NOMO-1 treated with DMSO at 0.1 percent for 48 hours (cell line): ENCODE measurements at regions not wholly inside any gene's neighbourhood (a gene's known extent, or its start where the extent isn't known, plus 50 kb on each side); places are given as distances from the start of the nearest gene placed in this dataset.
"Not testable (repeated sequence)": the region's sequence is repeated elsewhere in the genome, so short reads cannot be mapped to it uniquely, and the experiment has no call there.

Experiments
- DNase-seq: peaks from one replicate; lab custom pipeline; 2025; ENCODE audit not compliant: unreplicated experiment; lab: John Stamatoyannopoulos, UW

DNA sequence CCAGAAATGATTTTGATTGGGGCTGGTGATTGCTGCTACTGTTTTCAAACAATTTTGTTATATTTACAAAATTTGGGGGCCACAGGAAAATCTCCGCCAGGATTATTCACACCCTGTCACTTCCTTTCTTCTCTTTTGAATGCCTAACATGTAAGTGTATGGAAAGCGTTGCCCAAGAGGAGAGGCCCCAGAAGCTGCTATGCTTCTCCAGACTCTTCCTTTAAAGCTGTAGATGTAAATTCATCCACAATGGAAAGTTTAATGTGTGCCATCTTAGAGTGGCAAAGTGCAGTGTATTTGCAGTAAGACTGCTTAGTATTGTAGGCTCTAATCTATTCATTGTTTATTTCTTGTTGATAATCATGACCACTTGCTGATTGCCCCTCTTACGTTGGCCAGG, 136.7 kb upstream of the LRIG3 start:
- no peak for DNase-seq

DNA sequence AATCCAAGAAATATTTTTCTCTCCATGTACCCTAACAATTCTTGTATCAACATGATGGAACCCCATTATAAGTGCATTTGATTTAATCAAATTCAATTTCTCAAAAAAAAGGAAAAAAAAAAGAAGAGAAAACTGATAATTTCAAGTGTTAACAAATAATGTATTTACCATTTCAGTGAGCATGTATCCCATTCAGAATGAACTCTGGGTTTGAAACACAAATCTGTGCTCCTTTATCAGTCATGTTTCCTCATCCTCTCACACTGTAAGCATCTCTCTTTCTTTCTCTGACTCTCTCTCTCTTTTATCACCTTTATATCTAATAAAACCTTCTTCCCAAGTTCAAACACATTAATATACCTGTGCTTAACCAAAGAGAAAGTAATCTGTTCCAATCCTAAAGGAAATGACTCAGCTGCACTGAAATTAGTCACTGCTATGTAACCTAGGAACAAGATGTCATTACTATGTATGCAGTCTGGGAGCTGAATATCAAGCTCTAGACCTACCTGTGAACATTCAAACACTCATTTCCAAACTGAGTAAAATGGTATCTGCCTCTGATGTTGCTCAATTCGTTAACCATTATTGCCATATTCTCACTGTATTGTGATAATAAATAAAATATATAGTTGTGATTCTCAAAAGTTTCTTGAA, 135.0 kb upstream of the LRIG3 start:
- no peak for DNase-seq

DNA sequence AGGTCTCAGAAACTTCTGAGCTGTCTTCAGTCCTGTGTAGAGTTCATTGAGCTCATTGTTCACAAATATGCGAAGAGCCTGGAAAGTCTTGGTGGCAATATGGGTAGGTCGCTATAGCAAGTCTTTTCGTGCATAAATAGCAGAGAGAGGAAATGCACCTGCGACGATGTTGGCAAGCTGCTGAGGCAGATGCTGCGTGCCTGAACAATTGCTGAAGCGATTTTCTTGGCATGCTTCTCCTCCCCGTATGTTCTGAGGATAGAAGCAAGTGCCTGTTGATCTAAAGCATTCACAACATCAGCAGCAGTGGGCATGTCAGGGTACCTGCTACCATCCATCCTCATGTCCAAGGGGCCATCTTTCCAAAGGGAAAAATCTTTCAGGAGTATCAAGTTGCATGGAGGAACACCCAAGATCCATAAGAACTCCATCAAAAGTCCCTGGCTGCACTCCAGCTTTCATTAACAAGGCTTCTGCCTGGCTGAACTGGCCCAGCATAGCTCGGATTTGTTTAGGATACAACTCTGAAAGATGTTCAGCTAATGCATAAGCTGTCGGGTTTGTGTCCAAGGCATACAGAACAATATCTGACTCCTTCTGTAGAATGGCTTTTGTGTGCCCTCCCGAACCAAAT, 133.1 kb upstream of the LRIG3 start:
- not testable (repeated sequence) for DNase-seq

DNA sequence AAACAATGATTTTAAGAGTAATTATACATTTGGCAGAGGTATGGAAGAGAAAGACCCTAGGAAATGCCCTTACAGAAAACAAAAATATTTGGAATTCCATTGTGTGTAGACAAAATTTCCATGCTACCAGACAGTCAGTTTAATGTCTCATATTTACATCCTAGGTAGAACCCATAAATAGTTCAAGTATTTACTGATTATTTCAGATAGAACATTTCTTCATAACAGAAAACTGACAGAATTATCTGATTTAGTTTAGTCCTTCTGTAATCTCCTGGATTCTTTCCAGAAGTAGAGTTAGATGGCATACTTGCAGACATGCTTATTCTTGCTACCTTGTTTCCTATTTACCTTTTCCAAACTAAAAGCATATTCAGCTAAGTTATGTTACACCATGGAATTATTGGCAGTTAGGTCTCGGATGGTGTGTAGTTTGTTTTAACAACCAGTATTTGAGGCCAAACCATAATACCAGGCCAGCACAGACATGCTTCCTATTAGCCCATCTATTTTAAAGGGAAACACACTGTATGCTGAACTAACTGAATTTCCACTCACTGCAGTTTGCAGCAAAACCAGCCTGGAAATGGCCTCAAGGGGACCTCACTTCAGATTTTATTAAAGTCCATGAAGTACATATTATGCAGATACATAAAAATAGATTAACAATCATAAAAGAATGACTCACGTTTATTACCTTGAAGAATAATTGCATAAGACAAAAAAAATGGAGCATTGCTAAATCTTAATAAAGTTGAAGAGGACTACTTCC, 126.6 kb upstream of the LRIG3 start:
- no peak for DNase-seq

DNA sequence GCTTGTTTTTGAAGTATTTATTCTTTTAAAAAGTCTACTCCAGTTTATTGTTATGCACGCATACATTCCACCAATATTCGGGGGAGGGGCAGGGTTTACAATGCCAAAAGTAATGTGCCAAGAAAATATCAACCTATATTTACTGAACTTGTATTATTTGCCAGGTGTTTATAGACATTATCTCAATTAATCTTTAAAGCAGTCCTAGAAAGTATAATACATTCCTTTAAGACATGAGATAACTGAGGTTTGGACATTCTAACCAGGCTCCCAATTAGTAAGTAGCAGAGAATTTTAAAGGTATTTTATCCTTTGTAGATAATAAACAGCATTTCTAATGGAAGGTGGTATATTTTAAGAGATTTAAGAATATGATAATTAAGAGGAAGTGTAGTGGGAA, 124.5 kb upstream of the LRIG3 start:
- DNase-seq, result no peak

DNA sequence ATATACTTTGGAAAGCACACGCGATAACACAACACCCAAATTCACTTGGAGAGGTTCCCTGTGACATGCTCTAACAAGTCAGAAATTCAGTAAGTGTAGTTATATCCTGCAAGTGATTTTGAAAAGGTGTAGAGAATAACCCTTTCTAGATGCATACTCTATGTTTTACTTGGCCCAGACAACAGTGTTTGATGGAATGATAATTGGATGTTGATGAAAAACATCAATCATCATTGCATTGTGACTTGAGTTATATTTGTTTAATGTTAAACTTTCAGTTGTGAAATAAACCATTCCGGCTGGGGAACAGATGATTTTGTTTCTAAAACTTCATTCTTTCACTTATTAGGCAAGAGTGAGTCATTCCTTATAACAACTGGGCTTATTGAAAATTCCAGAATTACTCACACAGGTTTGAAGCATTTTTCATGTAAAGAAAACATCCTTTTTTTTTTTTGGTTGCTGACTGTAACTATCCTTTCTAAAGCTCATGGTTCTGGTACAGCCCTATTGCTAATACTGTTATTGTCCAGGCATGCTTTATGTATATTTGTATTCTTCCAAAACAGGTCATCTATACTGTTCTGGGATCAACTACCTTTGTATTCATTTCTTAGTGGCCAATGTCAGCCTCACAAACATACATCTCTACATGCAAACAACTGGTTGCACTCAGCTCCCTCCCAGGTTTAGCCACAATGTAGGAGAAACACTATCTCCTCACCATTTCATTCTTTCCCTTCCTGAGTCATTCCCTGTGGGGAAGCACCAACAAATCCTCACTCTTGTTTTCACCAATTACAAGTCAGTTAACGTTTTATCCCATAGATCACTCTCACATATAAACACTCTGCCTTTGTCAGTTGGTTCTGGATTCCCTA, 121.2 kb upstream of the LRIG3 start:
- DNase-seq, result no peak

DNA sequence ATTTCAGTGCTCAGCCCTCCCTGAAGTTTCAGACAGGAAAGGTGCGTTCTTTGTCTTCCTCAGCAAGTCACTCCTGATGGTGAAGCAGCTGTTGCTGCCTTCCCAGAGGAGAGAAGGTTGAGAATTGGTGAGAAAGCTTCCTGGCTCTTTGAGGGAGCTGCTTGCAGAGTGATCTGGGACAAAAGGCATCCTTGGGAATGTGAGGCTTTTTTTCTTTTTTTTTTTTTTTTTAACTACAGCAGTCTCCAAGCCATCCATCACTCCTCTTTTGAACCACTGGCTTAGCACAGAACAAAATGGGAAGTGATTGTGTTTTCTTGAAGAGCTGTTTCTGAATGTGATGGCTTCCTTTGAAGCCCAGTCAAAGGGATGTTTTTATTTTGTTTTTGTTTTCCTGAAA, 120.4 kb upstream of the LRIG3 start:
- DNase-seq, result no peak

DNA sequence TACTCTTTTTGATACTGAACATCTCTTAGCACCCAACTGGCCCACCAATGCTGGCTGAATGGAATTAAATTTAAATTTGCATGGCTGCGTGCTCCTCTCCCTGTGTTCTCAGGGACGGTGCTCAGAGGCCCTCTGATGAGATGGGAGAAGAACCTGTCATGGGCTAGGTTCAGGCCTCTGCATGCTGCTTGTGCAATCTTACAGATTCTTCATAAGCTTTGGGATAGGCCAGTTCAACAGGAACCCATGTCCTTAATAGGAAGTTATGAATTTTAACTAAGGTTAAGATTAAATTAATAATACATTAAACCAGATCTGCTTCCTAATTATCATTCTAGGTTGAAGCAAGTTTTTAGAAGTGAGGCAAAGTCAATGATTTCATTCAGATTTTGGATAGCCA, 119.7 kb upstream of the LRIG3 start:
- no peak for DNase-seq

DNA sequence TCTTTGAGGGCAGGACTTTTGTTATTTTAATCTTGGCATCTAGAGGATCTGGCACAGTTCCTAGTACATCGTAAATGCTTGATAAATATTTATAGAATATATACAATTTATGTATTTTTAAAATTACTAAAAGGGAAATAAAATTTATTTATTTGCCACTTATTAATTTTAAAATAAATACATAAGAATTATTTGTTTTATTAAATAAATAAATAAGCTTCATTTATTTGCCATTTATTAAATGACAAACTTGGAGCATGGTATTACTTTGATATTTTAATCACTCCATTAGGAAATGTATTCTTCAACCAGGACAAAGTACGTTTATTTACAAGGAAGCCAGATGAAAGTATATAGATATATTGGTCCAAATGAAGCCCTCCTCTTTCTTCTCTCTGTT, 118.7 kb upstream of the LRIG3 start:
- no peak for DNase-seq

DNA sequence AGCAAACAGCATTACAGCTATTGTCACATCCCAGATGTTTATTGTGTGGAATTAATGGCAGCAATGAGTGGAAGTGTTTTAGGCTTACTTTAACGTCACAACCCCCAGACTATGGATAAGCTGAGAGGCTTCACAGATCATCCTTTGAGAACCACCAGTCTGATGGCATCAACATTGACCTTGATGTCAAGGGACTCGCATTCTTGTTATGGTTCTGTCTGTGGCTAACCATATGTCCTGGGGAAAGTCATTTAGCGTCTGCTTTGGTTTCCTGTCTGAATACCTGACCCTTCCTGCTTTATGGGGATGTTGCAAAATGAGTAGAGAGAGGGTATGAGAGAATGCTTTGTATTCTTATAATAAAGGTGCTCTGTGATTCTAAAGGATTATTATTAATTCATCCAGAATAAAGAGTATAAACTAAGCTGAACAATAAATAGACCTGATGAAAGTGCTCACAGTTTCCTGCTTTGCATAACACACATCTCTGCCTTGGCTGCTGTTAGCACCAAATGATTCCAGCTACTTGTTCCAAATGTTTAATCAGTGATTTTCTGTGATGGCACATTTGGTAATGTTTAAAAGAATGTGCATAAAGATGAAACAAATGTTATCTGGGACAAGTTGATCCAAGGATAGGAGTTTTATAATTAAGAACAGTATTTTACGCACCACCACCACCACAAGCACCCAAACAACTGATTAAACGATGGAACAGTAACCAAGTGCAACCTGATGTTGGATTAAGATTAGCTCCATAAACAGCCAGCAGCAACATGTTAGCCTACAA, 116.9 kb upstream of the LRIG3 start:
- DNase-seq, result no peak

DNA sequence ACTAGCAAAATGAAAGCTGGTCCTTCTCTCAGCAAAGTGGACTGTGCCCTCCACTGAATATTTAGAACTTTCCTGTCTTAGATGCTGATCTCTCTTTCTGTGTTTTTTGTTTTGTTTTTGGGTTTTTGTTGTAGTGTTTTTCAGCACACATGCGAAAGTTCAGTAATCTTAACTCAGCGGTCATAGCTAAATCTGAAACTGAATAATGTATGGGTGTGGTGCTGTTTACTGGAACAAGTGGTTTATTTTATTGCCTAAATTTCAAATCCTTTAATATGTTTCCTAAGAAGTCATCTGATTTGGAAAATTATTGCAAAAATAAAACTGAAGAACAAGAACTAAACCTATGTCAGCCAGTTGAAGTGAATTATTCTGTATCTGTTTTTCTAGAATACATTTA, 116.0 kb upstream of the LRIG3 start:
- DNase-seq, result no peak

DNA sequence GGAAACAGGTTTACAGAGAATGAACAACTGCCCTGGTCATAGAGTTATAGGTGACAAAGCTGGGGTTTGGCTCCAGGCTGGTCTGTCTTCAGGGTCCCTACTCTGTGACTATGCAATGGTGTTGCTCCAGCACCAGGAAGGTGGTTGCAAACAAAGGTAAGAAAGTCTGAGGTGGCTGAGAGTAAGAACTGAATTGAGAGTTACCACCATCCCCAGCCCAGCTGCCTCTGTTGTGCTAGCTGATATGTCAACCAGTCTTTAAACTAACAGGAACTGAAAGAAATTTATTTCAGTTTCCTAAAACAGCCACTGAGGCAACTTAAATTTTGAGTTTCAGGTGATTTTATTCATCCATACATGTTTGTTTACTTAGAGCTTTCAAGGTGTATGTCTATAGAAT, 111.0 kb upstream of the LRIG3 start:
- no peak for DNase-seq

DNA sequence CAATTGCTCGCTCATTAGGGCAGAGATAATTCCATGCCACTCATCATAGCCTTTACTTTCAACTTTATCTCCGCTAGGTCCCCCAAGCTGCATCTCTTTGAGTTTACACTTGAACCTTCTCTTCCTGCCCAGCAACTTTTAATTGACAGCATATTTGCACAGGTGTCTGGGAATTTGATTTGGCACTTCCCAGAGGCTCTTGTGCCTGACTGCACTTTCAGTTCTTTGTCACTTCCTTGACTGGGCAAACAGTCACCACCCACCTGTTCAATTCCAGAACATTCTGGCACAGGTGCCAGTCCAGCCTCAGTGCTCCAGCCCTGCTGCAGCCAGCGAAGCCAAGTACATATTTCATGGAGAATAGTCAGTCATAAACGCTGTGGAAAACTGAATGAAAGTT, 110.1 kb upstream of the LRIG3 start:
- DNase-seq, result no peak

DNA sequence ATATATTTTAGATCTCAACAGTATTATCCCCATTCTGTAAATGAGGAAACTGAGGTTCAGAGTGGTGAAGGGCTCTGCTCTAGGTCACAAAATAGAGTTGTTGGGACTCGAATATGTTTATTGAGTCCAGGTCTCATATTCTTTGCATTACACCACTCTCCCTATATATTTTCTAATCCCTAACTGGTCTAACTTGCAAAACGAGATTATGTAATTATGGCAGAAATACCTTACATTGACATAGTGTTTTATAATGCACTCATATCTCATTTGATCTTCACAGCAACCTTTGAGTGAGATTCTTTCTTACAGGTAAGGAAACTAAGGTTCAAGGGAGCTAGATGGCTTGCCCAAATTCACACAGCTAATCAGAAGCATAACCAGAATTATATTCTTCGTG, 106.9 kb upstream of the LRIG3 start:
- no peak for DNase-seq

DNA sequence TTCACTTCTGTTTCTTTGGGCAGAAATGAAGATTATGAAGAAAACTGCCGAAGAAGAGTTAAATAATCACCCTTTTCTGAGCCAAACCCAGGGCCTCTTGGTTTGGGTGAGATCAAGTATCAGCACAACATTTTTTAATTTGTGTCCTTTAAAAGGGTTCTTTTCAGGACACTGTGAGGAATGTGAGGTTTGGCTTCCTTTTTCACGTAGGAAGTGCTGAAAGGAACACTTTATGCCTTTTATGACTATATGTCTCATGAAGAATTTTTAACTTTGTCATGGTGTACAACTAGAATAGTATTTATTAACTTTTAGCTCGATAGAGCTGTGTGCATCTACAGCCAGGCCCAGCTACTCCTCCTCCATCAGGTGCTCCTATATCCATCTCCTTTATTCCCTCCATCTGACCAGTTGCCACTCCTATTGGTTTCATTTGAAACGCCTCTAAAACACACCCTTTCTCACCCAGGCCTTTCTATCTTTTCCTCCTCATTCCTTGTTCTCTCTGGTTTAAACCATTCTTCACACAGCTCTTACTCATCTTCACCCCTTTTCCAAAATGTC, 103.6 kb upstream of the LRIG3 start:
- DNase-seq, result no peak

DNA sequence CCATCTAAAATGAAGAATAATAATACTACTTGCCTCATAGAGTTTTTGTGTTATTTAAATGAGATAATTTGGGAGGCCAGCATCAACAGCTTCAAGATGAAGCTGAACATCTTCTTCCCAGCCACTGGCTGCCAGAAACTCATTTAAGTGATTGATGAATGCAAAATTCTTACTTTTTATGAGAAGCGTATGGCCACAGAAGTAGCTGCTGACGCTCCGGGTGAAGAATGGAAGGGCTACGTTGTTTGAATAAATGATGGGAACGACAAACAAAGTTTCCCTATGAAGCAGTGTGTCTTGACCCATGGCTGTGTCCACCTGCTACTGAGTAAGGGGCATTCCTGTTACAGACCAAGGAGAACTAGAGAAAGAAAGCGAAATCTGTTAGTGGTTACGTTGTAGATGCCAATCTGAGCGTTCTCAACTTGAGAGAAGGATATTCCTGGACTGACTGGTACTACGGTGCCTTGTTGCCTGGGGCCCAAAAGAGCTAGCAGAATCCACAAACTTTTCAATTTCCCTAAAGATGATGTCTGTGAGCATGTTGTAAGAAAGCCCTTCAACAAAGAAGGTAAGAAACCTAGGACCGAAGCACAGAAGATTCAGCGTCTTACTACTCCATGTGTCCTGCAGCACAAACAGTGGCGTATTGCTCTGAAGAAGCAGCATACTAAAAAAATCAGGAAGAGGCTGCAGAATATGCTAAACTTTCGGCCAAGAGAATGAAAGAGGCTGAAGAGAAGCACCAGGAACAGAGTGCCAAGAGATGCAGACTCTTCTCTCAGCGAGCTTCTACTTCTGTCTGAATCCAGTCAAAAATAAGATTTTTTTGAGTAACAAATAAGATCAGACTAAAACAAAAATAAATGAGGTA, 100.0 kb upstream of the LRIG3 start:
- DNase-seq, result no peak

DNA sequence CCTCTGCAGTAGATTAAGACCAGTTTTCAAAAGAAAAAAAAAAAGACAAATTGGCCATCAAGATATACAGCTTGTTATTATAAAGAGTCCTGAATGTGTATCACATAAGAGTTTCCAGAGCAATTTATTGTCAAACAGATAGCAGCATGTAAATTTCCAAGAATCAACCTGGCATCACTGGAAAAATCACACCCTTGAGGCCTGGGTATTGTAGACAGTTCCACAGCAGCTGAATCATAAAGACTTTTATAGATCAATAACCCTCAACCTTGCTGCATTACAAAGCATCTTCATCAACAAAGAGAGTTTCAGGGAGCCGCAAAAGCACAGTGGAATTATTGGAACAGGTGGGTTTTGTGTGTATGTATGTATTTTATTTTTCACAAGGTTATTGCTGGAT, 94.6 kb upstream of the LRIG3 start:
- DNase-seq, result no peak

DNA sequence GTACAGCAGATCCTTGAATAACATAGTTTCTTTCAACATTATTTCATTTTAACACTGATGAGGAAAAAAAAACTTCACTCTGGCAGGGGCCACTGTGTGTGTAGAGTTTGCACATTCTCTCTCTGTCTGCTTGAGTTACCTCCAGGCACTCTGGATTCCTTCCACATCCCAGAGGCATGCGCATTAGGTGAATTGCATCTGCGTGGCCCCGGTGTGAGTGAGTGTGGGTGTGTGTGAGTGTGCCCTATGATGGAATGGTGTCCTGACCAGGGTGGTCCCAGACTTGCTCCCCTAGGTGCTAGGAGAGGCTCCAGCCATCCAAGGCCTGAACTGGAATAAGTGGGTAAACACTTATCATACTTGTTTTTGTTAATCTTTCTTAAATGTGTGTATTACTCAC, 90.6 kb upstream of the LRIG3 start:
- DNase-seq, result no peak

DNA sequence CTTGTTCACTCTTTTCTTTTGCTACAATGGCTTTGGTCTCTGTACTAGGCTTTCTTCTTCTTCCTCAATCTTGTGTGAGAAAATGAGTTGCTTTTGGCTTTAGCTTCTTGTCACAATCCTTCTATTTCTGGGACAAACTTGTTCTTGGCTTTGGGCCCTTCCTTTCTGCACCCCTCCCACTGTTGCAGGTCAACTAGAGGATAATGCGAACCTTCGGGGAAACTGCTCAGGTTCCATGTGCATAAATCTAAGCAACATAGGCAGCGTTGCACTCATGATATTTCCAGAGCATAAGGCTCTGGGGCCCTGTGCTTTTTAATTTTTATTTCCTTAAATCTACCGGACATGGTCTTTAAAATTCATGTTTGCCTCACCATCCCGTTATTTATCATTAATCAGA, 89.8 kb upstream of the LRIG3 start:
- no peak for DNase-seq
